ENCODE measurements at regions not wholly inside any gene's neighbourhood (a gene's known extent, or its start where the extent isn't known, plus 50 kb on each side); places are given as distances from the start of the nearest gene placed in this dataset.

DNA sequence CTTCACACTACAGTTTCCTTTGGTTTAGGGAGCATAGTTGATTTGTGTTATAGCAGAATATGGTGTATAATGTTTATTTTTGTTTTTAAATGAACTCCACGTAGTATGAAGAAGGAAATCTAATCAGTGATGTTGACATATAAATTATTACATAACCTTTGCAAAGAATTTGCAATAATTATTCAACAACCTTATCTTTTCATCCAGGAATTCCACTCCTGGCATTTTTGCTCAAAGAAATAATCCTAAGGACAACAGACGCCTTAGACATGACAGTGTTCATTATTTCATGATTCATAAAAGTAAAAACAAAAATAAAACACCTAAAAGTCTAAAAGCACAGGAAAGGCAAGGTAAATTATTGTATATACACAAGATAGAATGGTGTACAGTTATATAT is 229.2 kb downstream of the EPM2A start:
- H3K27me3 ChIP-seq (replicated peaks in 1 of 4; ENCODE audit: control extremely low read depth in 1 of 4, control insufficient read depth in 3 of 4, insufficient read depth in 4 of 4, low read length in 3 of 4) = no peaks in the 10 kb centered on the region
- CTCF ChIA-PET = no interaction called here
- H3K4me1 ChIP-seq (ENCODE audit: control insufficient read depth in 2 of 2, insufficient read depth in 2 of 2, low read length in 2 of 2) = no peaks in the 10 kb centered on the region
- DNase-seq = no peak
- H3K9me3 Mint-ChIP-seq (ENCODE audit: insufficient read depth) = peaks cover 8% of the 10 kb centered on the region
- no peaks in the 10 kb centered on the region for H3K27me3 Mint-ChIP-seq
- no peaks in the 10 kb centered on the region for H3K79me2 ChIP-seq (ENCODE audit: control insufficient read depth, insufficient read depth, low read length)
- no peak overlapping the region for H3K27ac Mint-ChIP-seq
- H3K4me1 Mint-ChIP-seq = no peaks in the 10 kb centered on the region
- no peaks in the 10 kb centered on the region for H4K20me1 ChIP-seq (ENCODE audit: control insufficient read depth, insufficient read depth, low read length, poor library complexity, severe bottlenecking)
- H3K36me3 ChIP-seq (replicated peaks in 1 of 2; ENCODE audit: control extremely low read depth in 1 of 2, control insufficient read depth in 1 of 2, extremely low read depth in 1 of 2, insufficient read depth in 2 of 2, low read length in 1 of 2) = no peaks in the 10 kb centered on the region
- no peak overlapping the region for H3K4me2 ChIP-seq (replicated peaks; ENCODE audit: low read depth, low read length, poor library complexity, severe bottlenecking)
- no peak overlapping the region for H3K27ac ChIP-seq (ENCODE audit: low read length in 2 of 2)
- H3K4me3 ChIP-seq (ENCODE audit: control extremely low read depth in 1 of 5, extremely low read depth in 1 of 5, insufficient read depth in 1 of 5, low read depth in 2 of 5, low read length in 4 of 5) = no peak overlapping the region
- no peak for ATAC-seq (ENCODE audit: low read depth)
- POLR2A ChIA-PET = no interaction called here
- no peak for TF ChIP-seq EZH2 (IDR thresholded peaks at IDR 0.05; ENCODE audit: borderline replicate concordance, insufficient read depth, low read depth, low read length, poor library complexity, severe bottlenecking)
- TF ChIP-seq, protein P1, sequence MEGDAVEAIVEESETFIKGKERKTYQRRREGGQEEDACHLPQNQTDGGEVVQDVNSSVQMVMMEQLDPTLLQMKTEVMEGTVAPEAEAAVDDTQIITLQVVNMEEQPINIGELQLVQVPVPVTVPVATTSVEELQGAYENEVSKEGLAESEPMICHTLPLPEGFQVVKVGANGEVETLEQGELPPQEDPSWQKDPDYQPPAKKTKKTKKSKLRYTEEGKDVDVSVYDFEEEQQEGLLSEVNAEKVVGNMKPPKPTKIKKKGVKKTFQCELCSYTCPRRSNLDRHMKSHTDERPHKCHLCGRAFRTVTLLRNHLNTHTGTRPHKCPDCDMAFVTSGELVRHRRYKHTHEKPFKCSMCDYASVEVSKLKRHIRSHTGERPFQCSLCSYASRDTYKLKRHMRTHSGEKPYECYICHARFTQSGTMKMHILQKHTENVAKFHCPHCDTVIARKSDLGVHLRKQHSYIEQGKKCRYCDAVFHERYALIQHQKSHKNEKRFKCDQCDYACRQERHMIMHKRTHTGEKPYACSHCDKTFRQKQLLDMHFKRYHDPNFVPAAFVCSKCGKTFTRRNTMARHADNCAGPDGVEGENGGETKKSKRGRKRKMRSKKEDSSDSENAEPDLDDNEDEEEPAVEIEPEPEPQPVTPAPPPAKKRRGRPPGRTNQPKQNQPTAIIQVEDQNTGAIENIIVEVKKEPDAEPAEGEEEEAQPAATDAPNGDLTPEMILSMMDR (IDR thresholded peaks at IDR 0.05) = no peak
- H3K9ac ChIP-seq (ENCODE audit: low read length) = no peak overlapping the region
- intact Hi-C loops (cut with micrococcal nuclease) = no loop called here
- H3K4me3 Mint-ChIP-seq = no peak overlapping the region
- peaks cover 2 to 15% (median 10%) of the 10 kb centered on the region in 3 donors for H3K9me3 ChIP-seq (ENCODE audit: control extremely low read depth in 1 of 3, control insufficient read depth in 2 of 3, insufficient read depth in 1 of 3, low read length in 2 of 3)
- no CpG with 5 or more reads among the region's 2 CpGs for WGBS (ENCODE audit: insufficient coverage)
- no peak overlapping the region for H2AFZ ChIP-seq (ENCODE audit: insufficient read depth, low read depth, low read length, poor library complexity, severe bottlenecking)

DNA sequence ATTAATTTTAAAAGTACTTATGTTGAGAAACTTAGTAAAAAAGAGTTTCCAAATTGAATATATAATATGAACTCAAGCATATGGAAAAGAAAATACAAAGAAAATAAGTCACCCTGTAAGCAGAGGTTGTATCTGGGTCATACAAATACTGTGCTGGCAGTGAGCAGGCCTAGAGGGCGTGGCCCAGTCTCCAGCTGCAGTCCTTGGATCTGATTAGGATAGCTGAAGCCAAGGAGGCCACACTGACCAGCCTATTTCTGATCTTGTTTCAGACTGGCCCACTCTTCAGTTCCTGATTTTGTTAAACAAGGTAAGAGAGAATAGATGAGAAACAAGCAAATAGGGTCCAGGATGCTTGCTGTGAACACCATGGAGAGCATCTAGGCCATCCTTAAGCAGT is 228.8 kb downstream of the EPM2A start:
- peaks cover 8% of the 10 kb centered on the region for H3K9me3 Mint-ChIP-seq (ENCODE audit: insufficient read depth)

More for the DNA sequence above, 228.8 kb downstream of the EPM2A start:
- intact Hi-C loops (cut with micrococcal nuclease) = no loop called here
- H3K27ac Mint-ChIP-seq = no peak overlapping the region
- DNase-seq (no peak), ATAC-seq (ENCODE audit: low read depth) (no peak)
- H3K9me3 ChIP-seq (ENCODE audit: control extremely low read depth in 1 of 3, control insufficient read depth in 2 of 3, insufficient read depth in 1 of 3, low read length in 2 of 3) = peaks cover 2 to 15% (median 10%) of the 10 kb centered on the region in 3 donors
- no peak overlapping the region for H3K27ac ChIP-seq (ENCODE audit: low read length in 2 of 2)
- CTCF ChIA-PET = no interaction called here
- no peak overlapping the region for H2AFZ ChIP-seq (ENCODE audit: insufficient read depth, low read depth, low read length, poor library complexity, severe bottlenecking)
- no peak overlapping the region for H3K4me3 Mint-ChIP-seq
- H3K4me3 ChIP-seq (ENCODE audit: control extremely low read depth in 1 of 5, extremely low read depth in 1 of 5, insufficient read depth in 1 of 5, low read depth in 2 of 5, low read length in 4 of 5) = no peak overlapping the region
- TF ChIP-seq, protein P1 (IDR thresholded peaks at IDR 0.05) = no peak
- TF ChIP-seq EZH2 (IDR thresholded peaks at IDR 0.05; ENCODE audit: borderline replicate concordance, insufficient read depth, low read depth, low read length, poor library complexity, severe bottlenecking) = no peak
- H3K9ac ChIP-seq (ENCODE audit: low read length) = no peak overlapping the region
- WGBS (ENCODE audit: insufficient coverage) = 43% methylated on average over 1 of the region's 1 CpG
- H3K79me2 ChIP-seq (ENCODE audit: control insufficient read depth, insufficient read depth, low read length) = no peaks in the 10 kb centered on the region
- H3K4me1 Mint-ChIP-seq = no peaks in the 10 kb centered on the region
- no peaks in the 10 kb centered on the region for H3K27me3 Mint-ChIP-seq
- H3K36me3 ChIP-seq (replicated peaks in 1 of 2; ENCODE audit: control extremely low read depth in 1 of 2, control insufficient read depth in 1 of 2, extremely low read depth in 1 of 2, insufficient read depth in 2 of 2, low read length in 1 of 2) = no peaks in the 10 kb centered on the region
- no peak overlapping the region for H3K4me2 ChIP-seq (replicated peaks; ENCODE audit: low read depth, low read length, poor library complexity, severe bottlenecking)
- H3K4me1 ChIP-seq (ENCODE audit: control insufficient read depth in 2 of 2, insufficient read depth in 2 of 2, low read length in 2 of 2) = no peaks in the 10 kb centered on the region
- no peaks in the 10 kb centered on the region for H3K27me3 ChIP-seq (replicated peaks in 1 of 4; ENCODE audit: control extremely low read depth in 1 of 4, control insufficient read depth in 3 of 4, insufficient read depth in 4 of 4, low read length in 3 of 4)
- H4K20me1 ChIP-seq (ENCODE audit: control insufficient read depth, insufficient read depth, low read length, poor library complexity, severe bottlenecking) = no peaks in the 10 kb centered on the region
- POLR2A ChIA-PET = no interaction called here
